ENCODE measurements at regions not wholly inside any gene's neighbourhood (a gene's known extent, or its start where the extent isn't known, plus 50 kb on each side); places are given as distances from the start of the nearest gene placed in this dataset.

GRCh38 chrX:68944211-68944610 is 115.4 kb downstream of the EFNB1 start:
- Histone ChIP-seq H3K9me3 (replicated peaks; ENCODE audit: control insufficient read depth, insufficient read depth, low read length) (no peaks in the 10 kb centered on the region), H3K4me3 (replicated peaks in 1 of 3; ENCODE audit: insufficient read depth in 1 of 3, low read depth in 1 of 3, low read length in 3 of 3) (no peak overlapping the region), H3K27me3 (ENCODE audit: control insufficient read depth in 2 of 2, insufficient read depth in 2 of 2, low read length in 2 of 2) (no peaks in the 10 kb centered on the region), H3K9me1 (replicated peaks; ENCODE audit: control insufficient read depth, extremely low read depth, insufficient read depth, low read length) (no peaks in the 10 kb centered on the region), H3K4me2 (ENCODE audit: insufficient read depth, low read length) (no peak overlapping the region), H3K9ac (replicated peaks; ENCODE audit: extremely low read depth, insufficient read depth, low read length) (no peak overlapping the region), H3K79me2 (ENCODE audit: control insufficient read depth, insufficient read depth, low read length) (no peaks in the 10 kb centered on the region), H2AFZ (ENCODE audit: low read depth, low read length) (no peak overlapping the region), H3K4me1 (ENCODE audit: control insufficient read depth, extremely low read depth, insufficient read depth, low read length) (peaks cover 9% of the 10 kb centered on the region), H3K36me3 (ENCODE audit: control insufficient read depth in 2 of 2, extremely low read depth in 1 of 2, insufficient read depth in 2 of 2, low read length in 2 of 2) (no peaks in the 10 kb centered on the region), H3K27ac (ENCODE audit: insufficient read depth, low read depth, low read length) (no peak overlapping the region), H4K20me1 (replicated peaks; ENCODE audit: control insufficient read depth, extremely low read depth, insufficient read depth, low read length) (no peaks in the 10 kb centered on the region)
- intact Hi-C loops (cut with micrococcal nuclease) (no loop called here), dilution Hi-C loops (cut with MboI; ENCODE audit: extremely low pct_ligation_motif_present, low sequenced_read_pairs) (no loop called here)
- no TSS peak for BruUV-seq (replicated peaks)
- no peak for TF ChIP-seq FOS (IDR thresholded peaks at IDR 0.05; ENCODE audit: borderline replicate concordance, insufficient read depth, low read length)
- TF ChIP-seq POLR2AphosphoS5 (IDR thresholded peaks at IDR 0.05; ENCODE audit: insufficient read depth, low read depth, low read length), result no peak
- no peak for TF ChIP-seq EZH2 (IDR thresholded peaks at IDR 0.05; ENCODE audit: borderline replicate concordance, low read depth, low read length, severe bottlenecking)
- TF ChIP-seq POLR2A (IDR thresholded peaks at IDR 0.05; ENCODE audit: low read depth, low read length), result no peak
- TF ChIP-seq GATA2 (IDR thresholded peaks at IDR 0.05; ENCODE audit: insufficient read depth, insufficient read length, low read depth, low read length), result no peak
- TF ChIP-seq, protein P1, sequence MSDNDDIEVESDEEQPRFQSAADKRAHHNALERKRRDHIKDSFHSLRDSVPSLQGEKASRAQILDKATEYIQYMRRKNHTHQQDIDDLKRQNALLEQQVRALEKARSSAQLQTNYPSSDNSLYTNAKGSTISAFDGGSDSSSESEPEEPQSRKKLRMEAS (IDR thresholded peaks at IDR 0.05; ENCODE audit: insufficient read depth, insufficient read length), result no peak
- no peak for TF ChIP-seq JUN (IDR thresholded peaks at IDR 0.05; ENCODE audit: borderline replicate concordance, insufficient read depth, insufficient read length, low read depth)
- TF ChIP-seq MYC (IDR thresholded peaks at IDR 0.05; ENCODE audit: low read depth, low read length), result no peak
- no peak for TF ChIP-seq CTCF (IDR thresholded peaks at IDR 0.05; ENCODE audit: extremely low read depth in 1 of 2, insufficient read depth in 1 of 2, low read depth in 1 of 2, low read length in 2 of 2)
- CTCF ChIA-PET, result no interaction called here
- POLR2A ChIA-PET, result no interaction called here
- no peak for FAIRE-seq
- DNase-seq (ENCODE audit: low read depth, low spot score), result no peak

All from endothelial cell of umbilical vein (primary cell).